ENCODE measurements at regions not wholly inside any gene's neighbourhood (a gene's known extent, or its start where the extent isn't known, plus 50 kb on each side); places are given as distances from the start of the nearest gene placed in this dataset.

DNA sequence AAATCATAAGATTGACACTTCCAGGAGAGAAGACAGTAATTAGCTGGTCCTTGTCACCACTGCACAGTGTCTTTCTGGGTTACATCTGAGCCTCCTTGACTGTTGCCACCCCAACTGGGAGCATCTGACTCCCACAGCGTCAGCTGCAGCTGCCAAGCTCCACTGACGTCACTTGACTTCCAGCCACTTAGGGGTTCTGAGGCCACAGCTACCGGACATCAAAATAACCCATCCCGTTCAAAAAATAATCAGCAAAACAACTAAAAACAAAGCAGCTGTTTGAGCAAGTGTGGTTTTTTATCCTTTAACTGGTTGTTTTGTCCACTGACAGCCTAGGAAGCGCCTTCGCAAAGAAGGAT lies 206.5 kb upstream of the AGAP1 start:
- TF ChIP-seq, protein P1, sequence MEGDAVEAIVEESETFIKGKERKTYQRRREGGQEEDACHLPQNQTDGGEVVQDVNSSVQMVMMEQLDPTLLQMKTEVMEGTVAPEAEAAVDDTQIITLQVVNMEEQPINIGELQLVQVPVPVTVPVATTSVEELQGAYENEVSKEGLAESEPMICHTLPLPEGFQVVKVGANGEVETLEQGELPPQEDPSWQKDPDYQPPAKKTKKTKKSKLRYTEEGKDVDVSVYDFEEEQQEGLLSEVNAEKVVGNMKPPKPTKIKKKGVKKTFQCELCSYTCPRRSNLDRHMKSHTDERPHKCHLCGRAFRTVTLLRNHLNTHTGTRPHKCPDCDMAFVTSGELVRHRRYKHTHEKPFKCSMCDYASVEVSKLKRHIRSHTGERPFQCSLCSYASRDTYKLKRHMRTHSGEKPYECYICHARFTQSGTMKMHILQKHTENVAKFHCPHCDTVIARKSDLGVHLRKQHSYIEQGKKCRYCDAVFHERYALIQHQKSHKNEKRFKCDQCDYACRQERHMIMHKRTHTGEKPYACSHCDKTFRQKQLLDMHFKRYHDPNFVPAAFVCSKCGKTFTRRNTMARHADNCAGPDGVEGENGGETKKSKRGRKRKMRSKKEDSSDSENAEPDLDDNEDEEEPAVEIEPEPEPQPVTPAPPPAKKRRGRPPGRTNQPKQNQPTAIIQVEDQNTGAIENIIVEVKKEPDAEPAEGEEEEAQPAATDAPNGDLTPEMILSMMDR (IDR thresholded peaks at IDR 0.05): no peak
- no peak for TF ChIP-seq POLR2A (IDR thresholded peaks at IDR 0.05)
